B cell (primary cell): ENCODE measurements at regions not wholly inside any gene's neighbourhood (a gene's known extent, or its start where the extent isn't known, plus 50 kb on each side); places are given as distances from the start of the nearest gene placed in this dataset.

Experiments
- ATAC-seq: fragments of 200-7000 bp; cut with Tn5 transposase; one replicate; pipeline ENCODE4 v1.10.0; 2021; ENCODE audit warnings: low read depth, mild to moderate bottlenecking, moderate number of reproducible peaks, moderate library complexity
- CTCF ChIA-PET: fragments of 350-600 bp; sonication (Branson Sonifier 250); formaldehyde crosslinking; loops from one replicate; lab custom pipeline; 2021; ENCODE audit warnings: antibody characterized with exemption, inconsistent platforms; lab: Charles Lee
- POLR2A ChIA-PET: fragments of 350-600 bp; sonication (Branson Sonifier 250); formaldehyde crosslinking; loops from one replicate; lab custom pipeline; 2021; ENCODE audit warnings: antibody characterized with exemption; lab: Charles Lee
- DNase-seq: peaks from one replicate; pipeline ENCODE4 v3.0.0; 2013
- H2AFZ ChIP-seq: 2 replicates; pipeline ENCODE4 v1.6.1; 2012; ENCODE audit warnings: mild to moderate bottlenecking, low read depth, low read length; ENCODE audit not compliant: insufficient read depth, poor library complexity, severe bottlenecking
- H3K27ac ChIP-seq, 2 donors: 1 replicate in 1 of 2; 2 replicates in 1 of 2; pipeline ENCODE4 v1.5.1; 2012 to 2013; ENCODE audit warnings: low read length in 2 of 2, mild to moderate bottlenecking in 2 of 2, moderate library complexity in 1 of 2
- H3K27me3 ChIP-seq, 4 experiments: fragments of 200-600 bp in 1 of 4; sonication (generic) in 1 of 4; replicated peaks in 1 of 4; 1 replicate in 2 of 4; 2 replicates in 2 of 4; pipeline versions ENCODE4 v1.6.1 to v1.7.0; 2013 to 2016; ENCODE audit warnings: low read length in 3 of 4, mild to moderate bottlenecking in 2 of 4, mixed read lengths in 1 of 4, moderate library complexity in 1 of 4; ENCODE audit not compliant: insufficient read depth in 4 of 4, control insufficient read depth in 3 of 4; ENCODE audit errors: control extremely low read depth in 1 of 4
- H3K36me3 ChIP-seq, 2 experiments: replicated peaks in 1 of 2; 1 replicate in 1 of 2; 2 replicates in 1 of 2; pipeline versions ENCODE4 v1.6.1 to v1.7.1; 2013; ENCODE audit warnings: low read length in 1 of 2; ENCODE audit not compliant: insufficient read depth in 2 of 2, control insufficient read depth in 1 of 2; ENCODE audit errors: control extremely low read depth in 1 of 2, extremely low read depth in 1 of 2
- H3K4me1 ChIP-seq, 2 donors: fragments of 200-600 bp in 1 of 2; sonication (generic) in 1 of 2; 1 replicate in 1 of 2; 2 replicates in 1 of 2; pipeline versions ENCODE4 v1.5.1 to v1.6.1; 2013 to 2017; ENCODE audit warnings: low read length in 2 of 2; ENCODE audit not compliant: control insufficient read depth in 2 of 2, insufficient read depth in 2 of 2
- H3K4me2 ChIP-seq: replicated peaks from 2 replicates; pipeline ENCODE3; 2012; ENCODE audit warnings: mild to moderate bottlenecking, low read depth, low read length; ENCODE audit not compliant: poor library complexity, severe bottlenecking
- H3K4me3 ChIP-seq, 5 experiments: fragments of 200-600 bp in 1 of 5; sonication (generic) in 1 of 5; 1 replicate in 3 of 5; 2 replicates in 2 of 5; pipeline versions ENCODE4 v1.5.1 to v1.7.0; 2011 to 2016; ENCODE audit warnings: low read length in 4 of 5, mild to moderate bottlenecking in 4 of 5, low read depth in 2 of 5, control low read depth in 1 of 5, moderate library complexity in 1 of 5; ENCODE audit not compliant: insufficient read depth in 1 of 5; ENCODE audit errors: control extremely low read depth in 1 of 5, extremely low read depth in 1 of 5
- H3K79me2 ChIP-seq: fragments of 200-600 bp; sonication (generic); one replicate; pipeline ENCODE4 v1.6.0; 2016; ENCODE audit warnings: low read length; ENCODE audit not compliant: control insufficient read depth, insufficient read depth
- H3K9ac ChIP-seq: fragments of 200-600 bp; sonication (generic); 2 replicates; pipeline ENCODE4 v1.6.1; 2017; ENCODE audit warnings: mild to moderate bottlenecking, low read length, moderate library complexity
- H3K9me3 ChIP-seq, 3 donors: one replicate each; pipeline versions ENCODE4 v1.6.1 to v1.7.1; 2013; ENCODE audit warnings: low read length in 2 of 3; ENCODE audit not compliant: control insufficient read depth in 2 of 3, insufficient read depth in 1 of 3; ENCODE audit errors: control extremely low read depth in 1 of 3
- H4K20me1 ChIP-seq: 2 replicates; pipeline ENCODE4 v1.6.0; 2012; ENCODE audit warnings: mild to moderate bottlenecking, low read length; ENCODE audit not compliant: insufficient read depth, control insufficient read depth, poor library complexity, severe bottlenecking
- H3K27ac Mint-ChIP-seq: one replicate; pipeline ENCODE4 v1.8.0; 2021; ENCODE audit warnings: mixed read lengths
- H3K27me3 Mint-ChIP-seq: one replicate; pipeline ENCODE4 v1.8.0; 2021; ENCODE audit warnings: mixed read lengths
- H3K4me1 Mint-ChIP-seq: one replicate; pipeline ENCODE4 v1.8.0; 2021; ENCODE audit warnings: mixed read lengths
- H3K4me3 Mint-ChIP-seq: one replicate; pipeline ENCODE4 v1.8.0; 2021; ENCODE audit warnings: mixed read lengths
- H3K9me3 Mint-ChIP-seq: one replicate; pipeline ENCODE4 v1.8.0; 2022; ENCODE audit warnings: mixed read lengths; ENCODE audit not compliant: insufficient read depth
- CTCF ChIP-seq: fragments of 200-600 bp; IDR thresholded peaks from one replicate; pipeline ENCODE4 v1.8.0; 2022; ENCODE audit warnings: antibody characterized with exemption, mild to moderate bottlenecking
- EZH2 ChIP-seq: IDR thresholded peaks from 2 replicates; pipeline ENCODE4 v1.6.1; 2012; ENCODE audit warnings: borderline replicate concordance, low read depth, mild to moderate bottlenecking, moderate library complexity, low read length; ENCODE audit not compliant: insufficient read depth, poor library complexity, severe bottlenecking
- WGBS: methylation state at CpG from one replicate; pipeline ENCODE4 v1.1.5; 2013; ENCODE audit warnings: missing lambda C conversion rate; ENCODE audit not compliant: insufficient coverage; 5-methylcytosine and 5-hydroxymethylcytosine counted together
- intact Hi-C: fragments of 100-400 bp; cut with micrococcal nuclease; formaldehyde crosslinking; loops from one replicate; pipeline ENCODE4 v1.10.0; 2022

- Histone ChIP-seq H3K4me2 (no peak overlapping the region), H3K79me2 (no peaks in the 10 kb centered on the region), H2AFZ (no peak overlapping the region), H3K27ac (no peak overlapping the region), H3K36me3 (no peaks in the 10 kb centered on the region), H3K9me3 (no peaks in the 10 kb centered on the region), H3K27me3 (peaks cover 0 to 7% (median 0%) of the 10 kb centered on the region in 4 experiments), H4K20me1 (no peaks in the 10 kb centered on the region), H3K4me1 (no peaks in the 10 kb centered on the region), H3K4me3 (no peak overlapping the region), H3K9ac (no peak overlapping the region)
- ATAC-seq = no peak
- CTCF ChIA-PET = no interaction called here
- WGBS = 89% methylated on average over 2 of the region's 5 CpGs
- Mint-ChIP-seq H3K4me3 (no peak overlapping the region), H3K9me3 (no peaks in the 10 kb centered on the region), H3K27ac (no peak overlapping the region), H3K4me1 (no peaks in the 10 kb centered on the region), H3K27me3 (peaks cover 4% of the 10 kb centered on the region)
- no peak for DNase-seq
- no peak for TF ChIP-seq EZH2
- TF ChIP-seq CTCF = no peak
- intact Hi-C loops = no loop called here
- POLR2A ChIA-PET = no interaction called here
Observed at GRCh38 chr12:115763376-115763775, 514.1 kb downstream of the MED13L start.

- Mint-ChIP-seq H3K27me3 (peaks cover 4% of the 10 kb centered on the region), H3K27ac (no peak overlapping the region), H3K9me3 (no peaks in the 10 kb centered on the region), H3K4me3 (no peak overlapping the region), H3K4me1 (no peaks in the 10 kb centered on the region)
- H3K79me2 ChIP-seq = no peaks in the 10 kb centered on the region
- no peak overlapping the region for H2AFZ ChIP-seq
- no peak overlapping the region for H3K4me2 ChIP-seq
- H3K36me3 ChIP-seq = no peaks in the 10 kb centered on the region
- H3K27ac ChIP-seq = no peak overlapping the region
- ChIA-PET CTCF (no interaction called here), POLR2A (no interaction called here)
- DNase-seq = no peak
- ATAC-seq = no peak
- intact Hi-C loops = no loop called here
- peaks cover 0 to 7% (median 0%) of the 10 kb centered on the region in 4 experiments for H3K27me3 ChIP-seq
- H3K4me1 ChIP-seq = no peaks in the 10 kb centered on the region
- no peak overlapping the region for H3K4me3 ChIP-seq
- H4K20me1 ChIP-seq = no peaks in the 10 kb centered on the region
- no peak for TF ChIP-seq CTCF
- TF ChIP-seq EZH2 = no peak
- H3K9me3 ChIP-seq = no peaks in the 10 kb centered on the region
- H3K9ac ChIP-seq = no peak overlapping the region
- WGBS = 76% methylated on average over 2 of the region's 3 CpGs
Observed at GRCh38 chr12:115762936-115763335, 514.6 kb downstream of the MED13L start.
